Bronchial epithelial cell (primary cell): ENCODE measurements at regions not wholly inside any gene's neighbourhood (a gene's known extent, or its start where the extent isn't known, plus 50 kb on each side); places are given as distances from the start of the nearest gene placed in this dataset.

ENCODE experiments used
- DNase-seq: peaks from one replicate; pipeline ENCODE4 v3.0.0-alpha.2; 2010; ENCODE audit warnings: low read depth
- FAIRE-seq: peaks from 2 replicates; lab custom pipeline; 2011; peaks lifted over from hg19 to GRCh38; lab: Jason Lieb, UNC
- H3K27me3 ChIP-seq: 2 replicates; pipeline ENCODE4 v1.5.1; 2011; ENCODE audit warnings: low read length; ENCODE audit not compliant: control insufficient read depth, insufficient read depth
- H3K36me3 ChIP-seq: 2 replicates; pipeline ENCODE4 v1.5.1; 2011; ENCODE audit warnings: low read length; ENCODE audit not compliant: control insufficient read depth, insufficient read depth
- H3K4me3 ChIP-seq: 2 replicates; pipeline ENCODE4 v1.5.1; 2011; ENCODE audit warnings: mild to moderate bottlenecking, low read depth, low read length, control low read depth
- CTCF ChIP-seq: IDR thresholded peaks from 2 replicates; pipeline ENCODE4 v1.5.1; 2011; ENCODE audit warnings: mild to moderate bottlenecking, moderate library complexity, low read length, control low read depth, inconsistent platforms; ENCODE audit not compliant: insufficient read depth, severe bottlenecking

DNA sequence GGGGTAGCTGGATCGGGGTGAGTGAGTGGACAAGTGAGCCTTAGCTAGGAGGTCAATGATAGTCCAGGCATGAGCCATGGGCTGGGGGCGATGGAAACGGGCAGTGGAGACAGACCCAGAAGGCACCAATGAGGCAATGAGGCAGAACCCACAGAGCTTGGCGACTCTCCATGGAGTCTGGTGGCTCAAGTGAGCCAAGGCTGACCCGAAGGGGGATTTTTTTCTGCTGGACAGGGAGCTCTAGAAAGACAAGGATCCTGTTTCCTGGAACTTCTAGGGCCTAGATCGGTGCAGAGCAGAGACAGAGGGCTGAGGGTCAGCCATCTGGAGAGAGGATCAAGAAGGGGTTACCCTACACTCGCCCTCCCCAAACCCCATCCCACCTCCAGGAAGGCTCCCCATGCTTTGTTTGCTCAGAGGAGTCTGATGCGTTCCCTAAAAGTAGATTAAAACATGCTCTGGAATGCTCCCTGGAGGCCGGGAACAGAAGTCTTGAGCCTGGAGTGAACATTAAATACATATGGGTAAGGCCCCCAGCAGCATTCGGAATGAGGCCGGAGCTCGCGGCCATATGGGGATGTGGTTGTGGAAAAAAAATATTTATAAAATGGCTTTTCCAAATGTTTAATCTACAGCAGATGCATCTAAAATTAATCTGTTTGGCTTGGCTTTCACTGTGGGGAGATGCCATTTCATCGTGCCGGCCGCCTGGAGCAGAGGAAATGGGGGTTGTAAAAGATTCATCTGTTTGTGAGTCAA, 237.8 kb upstream of the PMEPA1 start:
- no peak for TF ChIP-seq CTCF
- Histone ChIP-seq H3K36me3 (no peaks in the 10 kb centered on the region), H3K4me3 (no peak overlapping the region), H3K27me3 (no peaks in the 10 kb centered on the region)
- DNase-seq (no peak), FAIRE-seq (peak; percentile 86)

DNA sequence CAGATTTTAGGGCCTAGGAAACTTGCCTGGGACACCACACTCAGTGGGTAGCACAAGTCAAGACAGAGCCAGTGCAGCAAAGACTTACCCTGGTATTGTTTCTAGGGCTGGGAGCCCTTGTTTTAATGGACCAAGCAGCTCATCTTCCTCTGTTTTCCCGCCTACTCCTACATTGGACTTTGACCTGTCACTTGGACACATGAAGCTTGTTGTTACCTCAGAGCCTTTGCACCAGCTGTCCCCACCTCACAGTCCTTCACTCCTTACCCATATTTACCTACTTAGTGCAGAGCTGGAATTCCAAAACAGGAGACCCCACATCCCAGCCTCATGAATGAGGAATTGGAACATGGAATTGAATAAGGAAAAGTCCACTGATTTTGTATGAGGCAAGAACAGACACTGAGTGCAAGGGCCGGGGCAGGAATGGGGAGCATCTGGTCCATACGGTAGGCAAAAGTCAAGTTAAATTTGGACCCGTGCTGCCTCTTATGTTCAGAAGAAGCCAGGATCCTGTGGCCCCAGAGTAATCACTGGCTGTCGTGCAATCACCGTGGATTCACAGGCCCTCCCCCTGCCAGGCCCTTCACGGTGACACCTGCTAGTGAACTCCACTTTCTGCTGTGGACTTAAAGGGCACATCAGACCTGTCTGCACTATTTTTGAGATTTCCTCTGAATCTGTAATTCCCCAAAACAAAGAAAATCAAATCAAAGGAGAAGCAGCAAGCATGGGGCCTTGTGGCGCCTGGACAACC, 236.9 kb upstream of the PMEPA1 start:
- H3K27me3 ChIP-seq = no peaks in the 10 kb centered on the region

DNA sequence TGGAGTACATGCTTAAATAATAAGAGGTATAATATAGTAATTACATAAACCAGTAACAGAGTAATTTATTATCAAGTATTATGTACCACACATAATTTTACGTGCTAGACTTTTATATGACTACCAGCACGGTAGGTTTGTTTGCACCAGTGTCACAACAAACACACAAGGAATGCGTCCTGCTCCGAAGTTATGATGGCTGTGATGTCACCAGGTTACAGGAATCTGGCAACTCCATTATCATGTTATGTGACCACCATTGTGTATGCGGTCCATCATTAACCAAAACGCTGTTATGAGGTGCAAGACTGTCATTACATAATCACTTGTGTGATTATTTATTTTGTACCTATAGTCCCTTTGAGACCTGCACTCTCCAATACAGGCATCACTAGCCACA, 235.2 kb upstream of the PMEPA1 start:
- no peak overlapping the region for H3K4me3 ChIP-seq
- DNase-seq = no peak
- TF ChIP-seq CTCF = no peak
- no peaks in the 10 kb centered on the region for H3K27me3 ChIP-seq
- FAIRE-seq = no peak
- H3K36me3 ChIP-seq = no peaks in the 10 kb centered on the region

More for the DNA sequence above, 236.9 kb upstream of the PMEPA1 start:
- DNase-seq (no peak), FAIRE-seq (no peak)
- H3K4me3 ChIP-seq = no peak overlapping the region
- no peaks in the 10 kb centered on the region for H3K36me3 ChIP-seq
- no peak for TF ChIP-seq CTCF

DNA sequence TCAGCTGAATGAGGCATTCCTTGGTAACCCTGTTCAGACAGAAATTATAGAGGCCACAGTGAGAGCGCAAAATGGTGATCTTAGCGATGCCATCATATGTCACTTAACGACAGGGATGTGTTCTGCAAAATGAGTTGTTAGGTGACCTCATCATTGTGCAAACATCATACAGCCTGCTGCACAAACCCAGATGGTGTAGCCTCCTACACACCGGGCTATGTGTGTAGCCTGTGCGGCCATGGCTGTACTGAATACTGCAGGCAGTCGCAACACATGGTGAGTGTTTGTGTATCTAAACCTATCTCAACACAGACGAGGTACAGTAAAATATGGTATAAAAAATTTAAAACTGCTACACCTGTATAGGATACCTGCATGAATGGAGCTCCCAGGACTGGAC, 234.1 kb upstream of the PMEPA1 start:
- FAIRE-seq (no peak), DNase-seq (no peak)
- Histone ChIP-seq H3K4me3 (no peak overlapping the region), H3K27me3 (no peaks in the 10 kb centered on the region), H3K36me3 (no peaks in the 10 kb centered on the region)
- TF ChIP-seq CTCF = no peak

GRCh38 chr20:57943291-57943690, 233.5 kb upstream of the PMEPA1 start:
- FAIRE-seq (no peak), DNase-seq (no peak)
- no peak for TF ChIP-seq CTCF
- Histone ChIP-seq H3K27me3 (no peaks in the 10 kb centered on the region), H3K36me3 (no peaks in the 10 kb centered on the region), H3K4me3 (no peak overlapping the region)
